Activated CD4-positive, alpha-beta memory T cell treated with anti-CD3 and anti-CD28 coated beads, Interleukin-2, amount 10 ng/mL, durations not matched to agents 7 days and 5 days (primary cell): ENCODE measurements at regions not wholly inside any gene's neighbourhood (a gene's known extent, or its start where the extent isn't known, plus 50 kb on each side); places are given as distances from the start of the nearest gene placed in this dataset.
"Not testable (repeated sequence)": the region's sequence is repeated elsewhere in the genome, so short reads cannot be mapped to it uniquely, and the experiment has no call there.

Experiments used
- CTCF ChIA-PET: fragments of 350-600 bp; sonication (Branson Sonifier 250); formaldehyde crosslinking; loops from one replicate; lab custom pipeline; 2021; ENCODE audit warnings: antibody characterized with exemption, inconsistent platforms; lab: Charles Lee
- POLR2A ChIA-PET: fragments of 350-600 bp; sonication (Branson Sonifier 250); formaldehyde crosslinking; loops from one replicate; lab custom pipeline; 2021; ENCODE audit warnings: antibody characterized with exemption; lab: Charles Lee
- DNase-seq: peaks from one replicate; pipeline ENCODE4 v3.0.0-alpha.2; 2020
- H3K27ac Mint-ChIP-seq: one replicate; pipeline ENCODE4 v1.8.0; 2021; ENCODE audit warnings: mild to moderate bottlenecking, mixed read lengths
- H3K27me3 Mint-ChIP-seq: one replicate; pipeline ENCODE4 v1.8.0; 2021; ENCODE audit warnings: mixed read lengths
- H3K36me3 Mint-ChIP-seq: one replicate; pipeline ENCODE4 v1.8.0; 2021; ENCODE audit warnings: low read depth, mixed read lengths
- H3K4me1 Mint-ChIP-seq: one replicate; pipeline ENCODE4 v1.8.0; 2021; ENCODE audit warnings: mixed read lengths
- H3K4me3 Mint-ChIP-seq: one replicate; pipeline ENCODE4 v1.8.0; 2021; ENCODE audit warnings: mild to moderate bottlenecking, mixed read lengths
- H3K9me3 Mint-ChIP-seq: one replicate; pipeline ENCODE4 v1.8.0; 2021; ENCODE audit warnings: mixed read lengths

DNA sequence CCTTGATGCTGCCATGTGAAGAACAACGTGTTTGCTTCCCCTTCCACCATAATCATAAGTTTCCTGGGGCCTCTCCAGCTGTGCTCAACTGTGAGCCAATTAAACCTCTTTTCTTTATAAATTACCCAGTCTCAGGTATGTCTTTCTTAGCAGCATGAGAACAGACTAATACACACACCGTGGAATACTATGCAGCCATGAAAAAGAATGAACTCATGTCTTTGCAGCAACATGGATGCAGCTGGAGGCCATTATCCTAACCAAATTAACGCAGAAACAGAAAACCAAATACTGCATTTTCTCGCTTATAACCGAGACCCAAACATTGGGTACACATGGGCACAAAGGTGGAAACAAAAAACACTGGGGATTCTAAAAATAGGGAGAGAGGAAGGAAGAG, 286.7 kb upstream of the MINDY3 start:
- POLR2A ChIA-PET: no interaction called here

DNA sequence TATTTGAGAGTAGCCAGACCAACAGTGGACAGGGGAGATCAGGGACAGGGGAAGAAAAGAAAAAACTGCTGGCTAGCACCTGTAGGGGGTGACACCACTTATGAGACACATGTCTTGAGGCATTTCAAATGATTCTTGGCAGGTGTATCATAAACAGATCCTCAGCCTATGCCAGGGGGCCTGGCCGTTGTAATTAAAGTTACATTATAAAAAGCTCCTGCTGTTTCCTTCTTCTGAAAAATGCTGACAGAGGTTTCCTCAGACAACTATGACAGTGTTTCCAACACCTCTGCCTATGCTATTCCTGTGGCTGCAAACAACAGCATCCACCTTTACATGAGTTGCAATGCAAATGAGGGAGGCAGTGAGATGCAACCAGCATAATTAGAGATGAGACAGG, 281.0 kb upstream of the PTER start:
- CTCF ChIA-PET: interaction anchor here (1.2 kb wide), 1 partner anchor 182 kb away, joined by 3 read pairs; no protein-coding TSS in a partner anchor
- DNase-seq: no peak
- Mint-ChIP-seq H3K27me3 (peaks cover 1% of the 10 kb centered on the region), H3K27ac (no peak overlapping the region), H3K9me3 (no peaks in the 10 kb centered on the region), H3K4me3 (no peak overlapping the region), H3K36me3 (no peaks in the 10 kb centered on the region), H3K4me1 (no peaks in the 10 kb centered on the region)
- POLR2A ChIA-PET: no interaction called here

More for the DNA sequence above, 286.7 kb upstream of the MINDY3 start:
- Mint-ChIP-seq H3K9me3 (peaks cover 11% of the 10 kb centered on the region), H3K36me3 (no peaks in the 10 kb centered on the region), H3K4me3 (no peak overlapping the region), H3K4me1 (no peaks in the 10 kb centered on the region), H3K27ac (no peak overlapping the region), H3K27me3 (no peaks in the 10 kb centered on the region)
- DNase-seq: no peak
- CTCF ChIA-PET: no interaction called here

DNA sequence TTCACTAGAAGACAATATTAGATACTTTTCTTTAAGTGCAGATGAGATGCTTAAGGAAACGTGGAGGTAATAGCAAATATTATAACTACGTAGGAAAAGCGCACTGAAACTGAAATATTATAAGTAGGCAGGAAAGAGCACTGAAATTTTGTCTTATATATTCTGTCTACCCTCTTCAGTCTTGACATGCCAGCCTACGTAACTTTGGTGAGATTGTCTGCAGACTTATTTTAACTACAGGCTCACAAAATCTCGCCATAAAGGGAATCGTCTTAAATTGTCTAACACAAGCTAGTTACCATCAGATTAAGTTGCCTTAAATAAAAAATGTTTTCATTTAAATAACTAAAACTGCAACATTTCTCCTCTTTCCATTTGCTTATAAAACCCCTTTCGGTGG, 280.1 kb upstream of the PTER start:
- Mint-ChIP-seq H3K27me3 (peaks cover 1% of the 10 kb centered on the region), H3K27ac (no peak overlapping the region), H3K9me3 (no peaks in the 10 kb centered on the region), H3K4me1 (no peaks in the 10 kb centered on the region), H3K4me3 (no peak overlapping the region), H3K36me3 (no peaks in the 10 kb centered on the region)
- POLR2A ChIA-PET: no interaction called here
- CTCF ChIA-PET: no interaction called here
- DNase-seq: no peak

DNA sequence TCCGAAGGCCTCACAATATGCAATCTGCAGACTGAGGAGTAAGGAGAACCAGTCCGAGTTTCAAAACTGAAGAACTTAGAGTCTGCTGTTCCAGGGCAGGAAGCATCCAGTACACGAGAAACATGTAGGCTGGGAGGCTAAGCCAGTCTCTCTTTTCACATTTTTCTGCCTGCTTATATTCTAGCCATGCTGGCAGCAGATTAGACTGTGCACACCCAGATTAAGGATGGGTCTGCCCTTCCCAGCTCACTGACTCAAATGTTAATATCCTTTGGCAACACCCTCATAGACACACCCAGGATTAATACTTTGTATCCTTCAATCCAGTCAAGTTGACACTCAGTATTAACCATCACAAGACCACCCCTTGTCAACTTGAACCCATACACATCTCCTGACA, 271.7 kb upstream of the PTER start:
- DNase-seq: not testable (repeated sequence)

DNA sequence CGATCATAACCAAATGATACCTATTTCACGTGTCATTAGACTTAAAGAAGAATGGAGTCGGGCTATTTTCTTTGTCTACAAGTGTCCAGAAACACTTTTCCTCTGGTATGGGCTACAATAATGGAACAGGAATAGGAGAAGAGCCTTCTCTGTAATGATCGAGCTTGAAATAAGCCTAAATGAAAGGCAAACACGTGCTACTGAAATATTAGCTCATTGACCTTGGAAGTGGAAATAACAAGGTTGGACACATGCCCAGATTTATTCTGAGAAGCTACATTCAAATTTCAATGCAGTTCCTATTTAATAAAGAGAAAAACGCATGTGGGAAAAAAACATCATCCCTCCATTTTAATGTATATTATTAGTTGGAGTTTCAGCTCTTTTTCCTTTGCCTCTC, 254.7 kb upstream of the PTER start:
- no peak for DNase-seq
- CTCF ChIA-PET: no interaction called here
- Mint-ChIP-seq H3K27me3 (peaks cover 5% of the 10 kb centered on the region), H3K4me3 (no peak overlapping the region), H3K4me1 (no peaks in the 10 kb centered on the region), H3K27ac (no peak overlapping the region), H3K36me3 (no peaks in the 10 kb centered on the region), H3K9me3 (no peaks in the 10 kb centered on the region)
- POLR2A ChIA-PET: no interaction called here

More for the DNA sequence above, 271.7 kb upstream of the PTER start:
- POLR2A ChIA-PET, CTCF ChIA-PET, H3K4me1 Mint-ChIP-seq, H3K4me3 Mint-ChIP-seq, H3K27ac Mint-ChIP-seq, H3K27me3 Mint-ChIP-seq, H3K36me3 Mint-ChIP-seq: not testable (repeated sequence)
- peaks cover 11% of the 10 kb centered on the region for H3K9me3 Mint-ChIP-seq

DNA sequence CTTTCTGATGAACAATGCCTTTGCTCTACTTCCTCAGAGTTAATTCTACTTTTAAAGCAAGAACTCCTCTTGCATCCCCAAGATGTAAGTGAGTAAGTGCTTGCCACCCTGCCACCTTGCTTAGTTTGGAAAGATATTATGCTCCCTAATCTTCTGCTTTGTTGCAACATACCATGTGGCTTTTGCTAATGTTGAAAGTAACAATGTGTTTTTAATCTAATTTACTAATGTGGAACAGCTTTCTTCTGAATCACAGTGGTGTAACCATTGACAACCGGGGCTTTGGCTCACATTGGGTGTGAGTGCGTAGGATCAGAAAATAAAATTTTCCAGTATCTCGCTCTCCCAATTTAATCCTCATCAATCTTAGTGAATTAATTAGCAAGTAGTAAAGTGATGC, 254.1 kb upstream of the PTER start:
- CTCF ChIA-PET: no interaction called here
- Mint-ChIP-seq H3K36me3 (no peaks in the 10 kb centered on the region), H3K4me1 (no peaks in the 10 kb centered on the region), H3K27me3 (peaks cover 5% of the 10 kb centered on the region), H3K4me3 (no peak overlapping the region), H3K9me3 (no peaks in the 10 kb centered on the region), H3K27ac (no peak overlapping the region)
- POLR2A ChIA-PET: no interaction called here
- no peak for DNase-seq

DNA sequence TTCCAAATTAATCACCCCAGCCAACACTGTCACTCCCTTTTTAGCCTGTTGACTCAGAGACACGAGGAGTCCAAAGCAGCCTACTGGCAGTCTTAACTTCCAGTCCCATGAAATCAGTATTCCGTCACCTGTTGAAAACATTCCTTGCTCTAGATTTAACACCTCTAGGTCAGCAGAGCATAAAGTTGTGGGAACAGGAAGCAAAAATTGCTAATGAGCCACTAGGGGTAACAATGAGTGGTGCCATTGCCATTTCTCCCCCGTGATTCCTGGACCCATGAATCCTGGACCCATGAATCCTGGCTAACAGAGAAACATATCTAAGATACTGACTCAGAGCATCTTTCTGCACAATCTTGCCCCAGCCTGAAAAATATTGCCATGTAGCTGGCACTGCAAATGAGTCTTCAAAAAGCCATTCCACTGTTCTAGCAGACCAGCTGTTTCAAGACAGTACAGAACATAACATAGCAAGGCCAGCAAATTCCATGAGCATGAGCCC, 252.7 kb upstream of the PTER start:
- ChIA-PET POLR2A (no interaction called here), CTCF (no interaction called here)
- H3K27ac Mint-ChIP-seq: no peak overlapping the region
- H3K4me3 Mint-ChIP-seq: no peak overlapping the region
- H3K27me3 Mint-ChIP-seq: peaks cover 5% of the 10 kb centered on the region
- no peaks in the 10 kb centered on the region for H3K4me1 Mint-ChIP-seq
- no peak for DNase-seq
- no peaks in the 10 kb centered on the region for H3K36me3 Mint-ChIP-seq
- no peaks in the 10 kb centered on the region for H3K9me3 Mint-ChIP-seq

DNA sequence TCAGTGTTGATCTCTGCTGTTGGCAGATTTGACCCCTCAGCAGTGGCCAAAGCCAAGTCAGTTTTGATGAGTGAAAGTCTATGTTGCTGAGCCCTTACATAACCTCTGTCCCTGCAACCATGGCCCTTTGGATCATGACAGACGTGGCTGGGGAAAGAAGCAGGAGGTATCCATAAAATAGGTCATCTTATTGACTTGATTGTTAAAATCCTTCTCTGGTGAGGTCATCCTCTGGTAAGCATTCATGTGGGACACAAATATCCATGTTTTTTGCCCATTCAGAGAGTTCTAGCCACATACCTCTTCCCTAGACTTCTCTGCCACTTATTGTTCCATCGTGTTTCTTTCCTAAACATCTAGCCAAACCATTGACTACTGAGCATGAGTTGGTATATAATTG, 251.9 kb upstream of the PTER start:
- Mint-ChIP-seq H3K36me3 (no peaks in the 10 kb centered on the region), H3K27me3 (peaks cover 2% of the 10 kb centered on the region), H3K27ac (no peak overlapping the region), H3K4me1 (no peaks in the 10 kb centered on the region), H3K9me3 (no peaks in the 10 kb centered on the region), H3K4me3 (no peak overlapping the region)
- CTCF ChIA-PET: no interaction called here
- no peak for DNase-seq
- POLR2A ChIA-PET: no interaction called here

DNA sequence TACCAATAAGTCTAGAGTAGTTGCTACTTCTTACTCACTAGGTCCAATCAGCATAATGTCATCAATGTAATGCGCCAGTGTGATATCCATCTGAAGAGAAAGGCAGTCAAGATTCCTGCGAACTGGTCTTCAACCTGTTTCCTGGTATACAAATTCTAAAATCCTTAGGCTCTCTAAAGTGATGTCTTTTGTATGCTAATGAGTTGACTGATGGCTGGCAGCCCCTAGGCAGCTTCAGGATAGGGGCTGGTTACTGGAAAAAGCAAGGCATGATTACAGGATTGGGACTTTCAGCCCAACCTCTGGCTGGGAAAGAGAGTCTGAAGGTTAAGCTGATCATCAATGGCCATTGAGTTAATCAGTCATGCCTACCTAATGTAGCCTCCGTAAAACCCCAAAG, 250.2 kb upstream of the PTER start:
- H3K4me1 Mint-ChIP-seq: no peaks in the 10 kb centered on the region
- H3K36me3 Mint-ChIP-seq: no peaks in the 10 kb centered on the region
- H3K27ac Mint-ChIP-seq: no peak overlapping the region
- no peak overlapping the region for H3K4me3 Mint-ChIP-seq
- no peak for DNase-seq
- H3K27me3 Mint-ChIP-seq: peaks cover 2% of the 10 kb centered on the region
- CTCF ChIA-PET: no interaction called here
- no peaks in the 10 kb centered on the region for H3K9me3 Mint-ChIP-seq
- POLR2A ChIA-PET: no interaction called here

DNA sequence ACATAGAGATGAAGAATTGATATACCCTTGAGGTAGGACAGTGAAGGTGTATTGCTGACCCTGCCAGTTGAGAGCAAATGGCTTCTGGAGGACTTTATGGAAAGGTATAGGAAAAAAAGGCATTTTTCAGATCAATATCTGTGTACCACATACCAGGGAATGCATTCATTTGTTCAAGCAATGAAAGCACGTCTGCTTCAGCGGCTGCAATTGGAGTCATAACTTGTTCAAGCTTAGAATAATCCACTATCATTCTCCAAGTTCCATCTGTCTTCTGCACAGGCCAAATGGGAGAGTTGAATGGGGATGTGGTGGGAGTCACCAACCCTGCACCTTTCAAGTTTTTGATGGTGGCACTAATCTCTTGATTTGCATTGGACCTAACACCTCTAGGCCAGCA, 249.6 kb upstream of the PTER start:
- no peaks in the 10 kb centered on the region for H3K36me3 Mint-ChIP-seq
- ChIA-PET POLR2A (no interaction called here), CTCF (no interaction called here)
- DNase-seq: no peak
- H3K27me3 Mint-ChIP-seq: peaks cover 2% of the 10 kb centered on the region
- no peaks in the 10 kb centered on the region for H3K9me3 Mint-ChIP-seq
- no peak overlapping the region for H3K4me3 Mint-ChIP-seq
- no peak overlapping the region for H3K27ac Mint-ChIP-seq
- H3K4me1 Mint-ChIP-seq: no peaks in the 10 kb centered on the region

DNA sequence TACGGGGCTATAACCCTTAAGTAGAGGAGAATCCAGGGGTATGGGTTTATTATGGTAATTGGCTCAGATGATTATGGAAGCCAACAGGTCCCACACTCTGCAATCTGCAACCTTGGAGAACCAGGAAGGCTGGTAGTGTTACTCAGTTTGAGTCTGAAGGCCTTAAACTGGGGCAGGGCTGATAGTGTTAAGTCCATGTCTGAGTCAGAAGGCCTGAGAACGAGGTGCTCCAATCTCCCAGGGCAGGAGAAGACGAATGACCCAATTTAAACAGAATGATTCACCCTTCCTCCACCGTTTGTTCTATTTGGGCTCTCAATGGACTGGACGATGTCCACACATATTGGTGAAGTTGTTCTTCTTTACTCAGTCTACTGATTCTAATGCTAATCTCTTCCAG, 244.5 kb upstream of the PTER start:
- no peak overlapping the region for H3K4me3 Mint-ChIP-seq
- H3K9me3 Mint-ChIP-seq: peaks cover 5% of the 10 kb centered on the region
- no peak overlapping the region for H3K27ac Mint-ChIP-seq
- ChIA-PET POLR2A (no interaction called here), CTCF (no interaction called here)
- peaks cover 5% of the 10 kb centered on the region for H3K36me3 Mint-ChIP-seq
- no peak for DNase-seq
- H3K27me3 Mint-ChIP-seq: peaks cover 5% of the 10 kb centered on the region
- H3K4me1 Mint-ChIP-seq: peaks cover 20% of the 10 kb centered on the region

DNA sequence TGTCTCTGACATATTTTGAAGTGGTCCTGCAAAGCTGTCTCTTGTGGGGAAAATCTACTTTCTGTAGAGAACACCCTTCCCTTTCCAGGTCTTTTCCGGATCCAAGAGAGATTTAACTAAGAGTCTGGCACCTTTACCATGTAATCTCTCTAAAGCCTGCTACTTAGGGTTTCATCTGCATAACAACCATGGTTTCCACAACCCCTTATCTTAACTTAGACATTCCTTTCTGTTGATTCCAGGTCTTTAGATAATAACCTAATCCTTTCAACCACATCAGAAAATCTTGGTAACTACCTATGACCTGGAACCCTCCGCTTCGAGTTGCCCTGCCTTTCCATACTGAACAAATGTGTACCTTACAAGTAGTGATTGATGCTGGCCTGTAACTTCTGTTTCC, 243.6 kb upstream of the PTER start:
- ChIA-PET CTCF (no interaction called here), POLR2A (no interaction called here)
- H3K4me3 Mint-ChIP-seq: no peak overlapping the region
- H3K4me1 Mint-ChIP-seq: peaks cover 20% of the 10 kb centered on the region
- peaks cover 5% of the 10 kb centered on the region for H3K27me3 Mint-ChIP-seq
- peaks cover 5% of the 10 kb centered on the region for H3K9me3 Mint-ChIP-seq
- H3K27ac Mint-ChIP-seq: no peak overlapping the region
- DNase-seq: no peak
- peaks cover 5% of the 10 kb centered on the region for H3K36me3 Mint-ChIP-seq

DNA sequence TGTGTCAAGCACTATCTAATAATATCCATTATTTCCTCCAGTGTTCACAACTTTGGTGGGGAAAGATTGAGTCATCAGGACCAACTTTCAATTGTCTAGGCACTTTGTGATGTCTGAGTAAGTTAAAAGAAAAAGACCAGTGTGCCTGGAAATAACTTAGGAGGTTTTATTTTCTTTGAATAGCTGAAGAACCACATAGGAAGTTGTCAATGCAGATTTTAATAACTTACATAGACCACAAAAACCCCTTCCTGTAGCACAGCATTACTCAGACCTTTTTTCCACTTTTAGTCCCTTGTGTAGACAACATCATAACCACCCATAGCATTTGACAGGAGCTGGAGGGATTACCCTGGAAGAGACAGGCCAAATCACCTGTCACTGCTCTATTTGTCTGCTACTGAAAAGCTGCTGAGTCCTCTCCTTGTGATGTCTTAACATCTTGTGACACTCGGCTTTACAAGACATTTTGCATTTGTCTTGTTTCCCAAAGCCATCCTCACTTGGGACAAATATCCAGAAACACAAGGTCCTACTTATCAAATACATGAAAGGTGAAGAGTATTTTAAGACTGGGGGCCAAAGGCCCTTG, 241.5 kb upstream of the PTER start:
- CTCF ChIA-PET: no interaction called here
- POLR2A ChIA-PET: interaction anchor here (1.0 kb wide), 1 partner anchor 241 kb away, joined by 3 read pairs; the partner anchor contains the start of gene PTER
- peaks cover 5% of the 10 kb centered on the region for H3K9me3 Mint-ChIP-seq
- peaks cover 5% of the 10 kb centered on the region for H3K36me3 Mint-ChIP-seq
- H3K27me3 Mint-ChIP-seq: peaks cover 5% of the 10 kb centered on the region
- DNase-seq: no peak
- H3K4me1 Mint-ChIP-seq: peaks cover 20% of the 10 kb centered on the region
- no peak overlapping the region for H3K4me3 Mint-ChIP-seq
- H3K27ac Mint-ChIP-seq: no peak overlapping the region

DNA sequence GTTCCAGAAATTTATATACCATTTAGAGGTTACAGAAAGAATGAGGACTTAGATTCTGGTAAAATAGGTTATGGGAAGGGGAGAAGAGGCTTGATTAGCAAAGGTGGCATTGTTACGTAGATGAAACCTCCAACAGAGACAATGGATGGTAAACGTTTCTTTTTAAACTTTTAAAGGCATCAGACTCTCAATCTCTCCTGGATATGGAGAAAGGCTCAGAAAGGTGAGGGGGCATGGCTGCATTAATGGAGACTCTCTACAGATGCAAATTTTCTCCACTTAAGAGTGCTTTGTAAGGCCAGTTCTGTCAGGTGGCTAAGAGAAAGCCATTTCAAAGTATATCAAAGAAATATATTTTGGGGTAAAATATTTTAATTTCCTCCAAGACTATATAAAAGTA, 240.9 kb upstream of the PTER start:
- H3K4me1 Mint-ChIP-seq: peaks cover 20% of the 10 kb centered on the region
- CTCF ChIA-PET: no interaction called here

More for the DNA sequence above, 240.9 kb upstream of the PTER start:
- DNase-seq: no peak
- no peak overlapping the region for H3K27ac Mint-ChIP-seq
- no peak overlapping the region for H3K4me3 Mint-ChIP-seq
- POLR2A ChIA-PET: no interaction called here
- H3K9me3 Mint-ChIP-seq: peaks cover 5% of the 10 kb centered on the region
- H3K27me3 Mint-ChIP-seq: peaks cover 5% of the 10 kb centered on the region
- H3K36me3 Mint-ChIP-seq: peaks cover 5% of the 10 kb centered on the region
